Prostate gland (tissue), 2 donors: ENCODE measurements at regions not wholly inside any gene's neighbourhood (a gene's known extent, or its start where the extent isn't known, plus 50 kb on each side); places are given as distances from the start of the nearest gene placed in this dataset.

ENCODE experiments used
- CTCF ChIP-seq, 4 experiments: fragments of 200-600 bp in 2 of 4; fragments of 450-650 bp in 2 of 4; sonication (generic) in 2 of 4; IDR thresholded peaks; 1 replicate in 3 of 4; 2 replicates in 1 of 4; pipeline ENCODE4 v1.5.1; 2016 to 2019; ENCODE audit warnings: antibody characterized with exemption in 4 of 4, mild to moderate bottlenecking in 2 of 4, moderate library complexity in 2 of 4
- POLR2A ChIP-seq: fragments of 450-650 bp; IDR thresholded peaks from one replicate; pipeline ENCODE4 v1.6.1; 2016; ENCODE audit warnings: antibody characterized with exemption, mild to moderate bottlenecking

DNA sequence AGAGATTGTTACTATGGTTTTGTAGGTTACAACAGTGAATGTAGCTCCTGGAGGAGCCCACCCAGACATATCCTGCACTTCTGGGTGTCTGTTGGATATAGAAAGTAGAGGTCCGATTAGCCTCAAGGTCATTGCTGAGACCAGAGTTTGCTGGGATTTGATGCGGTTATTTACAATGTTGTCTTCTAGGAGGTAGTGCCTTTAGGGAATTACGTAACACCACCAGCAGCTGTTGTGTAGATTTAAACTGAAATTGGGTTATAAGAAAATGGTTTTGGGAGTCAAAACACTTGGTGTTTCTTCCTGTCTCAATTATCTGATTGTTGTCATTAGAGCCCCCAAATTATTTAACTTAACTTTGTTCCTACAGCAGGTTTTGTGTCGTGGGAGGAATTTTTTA lies 225.3 kb upstream of the PELI2 start:
- TF ChIP-seq CTCF (IDR thresholded peaks at IDR 0.05) (no peak), POLR2A (no peak)
